ENCODE measurements at regions not wholly inside any gene's neighbourhood (a gene's known extent, or its start where the extent isn't known, plus 50 kb on each side); places are given as distances from the start of the nearest gene placed in this dataset.

DNA sequence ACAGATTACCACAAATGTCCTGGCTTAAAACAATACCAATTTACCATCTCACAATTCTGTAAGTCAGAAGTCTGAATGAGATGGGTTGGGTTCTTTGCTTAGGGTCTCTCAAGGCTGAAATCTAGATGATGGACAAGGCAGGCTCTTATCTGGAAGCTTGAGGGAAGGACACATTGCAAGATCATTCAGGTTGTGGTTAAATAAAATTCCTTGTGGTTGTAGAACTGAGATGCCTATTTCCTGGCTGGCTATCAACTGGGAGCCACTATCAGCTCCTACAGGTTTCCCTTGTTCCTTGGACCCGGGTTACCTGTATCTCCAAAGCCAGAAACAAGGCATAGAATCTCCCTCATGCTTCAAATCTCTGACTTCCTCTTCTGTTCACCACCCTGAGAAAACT is 148.4 kb downstream of the MDFIC start:
- TF ChIP-seq CTCF (IDR thresholded peaks at IDR 0.05; ENCODE audit: low read length) = no peak
- no peak for TF ChIP-seq EZH2 (optimal IDR thresholded peaks at IDR 0.05; ENCODE audit: low read depth, low read length)
